ENCODE measurements at regions not wholly inside any gene's neighbourhood (a gene's known extent, or its start where the extent isn't known, plus 50 kb on each side); places are given as distances from the start of the nearest gene placed in this dataset.

GRCh38 chr4:170675568-170676262 lies 586.0 kb upstream of the AADAT start:
- TF ChIP-seq POLR2AphosphoS5 (IDR thresholded peaks at IDR 0.05; ENCODE audit: insufficient read depth, low read depth, low read length), result no peak
- TF ChIP-seq, protein P1, sequence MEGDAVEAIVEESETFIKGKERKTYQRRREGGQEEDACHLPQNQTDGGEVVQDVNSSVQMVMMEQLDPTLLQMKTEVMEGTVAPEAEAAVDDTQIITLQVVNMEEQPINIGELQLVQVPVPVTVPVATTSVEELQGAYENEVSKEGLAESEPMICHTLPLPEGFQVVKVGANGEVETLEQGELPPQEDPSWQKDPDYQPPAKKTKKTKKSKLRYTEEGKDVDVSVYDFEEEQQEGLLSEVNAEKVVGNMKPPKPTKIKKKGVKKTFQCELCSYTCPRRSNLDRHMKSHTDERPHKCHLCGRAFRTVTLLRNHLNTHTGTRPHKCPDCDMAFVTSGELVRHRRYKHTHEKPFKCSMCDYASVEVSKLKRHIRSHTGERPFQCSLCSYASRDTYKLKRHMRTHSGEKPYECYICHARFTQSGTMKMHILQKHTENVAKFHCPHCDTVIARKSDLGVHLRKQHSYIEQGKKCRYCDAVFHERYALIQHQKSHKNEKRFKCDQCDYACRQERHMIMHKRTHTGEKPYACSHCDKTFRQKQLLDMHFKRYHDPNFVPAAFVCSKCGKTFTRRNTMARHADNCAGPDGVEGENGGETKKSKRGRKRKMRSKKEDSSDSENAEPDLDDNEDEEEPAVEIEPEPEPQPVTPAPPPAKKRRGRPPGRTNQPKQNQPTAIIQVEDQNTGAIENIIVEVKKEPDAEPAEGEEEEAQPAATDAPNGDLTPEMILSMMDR (IDR thresholded peaks at IDR 0.05; ENCODE audit: extremely low read depth in 1 of 2, insufficient read depth in 1 of 2, low read depth in 1 of 2, low read length in 2 of 2), result no peak
- TF ChIP-seq, protein P2, sequence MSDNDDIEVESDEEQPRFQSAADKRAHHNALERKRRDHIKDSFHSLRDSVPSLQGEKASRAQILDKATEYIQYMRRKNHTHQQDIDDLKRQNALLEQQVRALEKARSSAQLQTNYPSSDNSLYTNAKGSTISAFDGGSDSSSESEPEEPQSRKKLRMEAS (IDR thresholded peaks at IDR 0.05; ENCODE audit: insufficient read depth, insufficient read length), result no peak
